GM23338 (cell line): ENCODE measurements at regions not wholly inside any gene's neighbourhood (a gene's known extent, or its start where the extent isn't known, plus 50 kb on each side); places are given as distances from the start of the nearest gene placed in this dataset.

Experiments used
- EZH2 ChIP-seq: fragments of 200-600 bp; sonication (generic); IDR thresholded peaks from one replicate; pipeline ENCODE4 v1.8.0; 2017; ENCODE audit warnings: antibody characterized with exemption, mild to moderate bottlenecking, low read depth; ENCODE audit not compliant: unreplicated experiment
- EZH2phosphoT487 ChIP-seq: fragments of 200-600 bp; sonication (generic); IDR thresholded peaks from one replicate; pipeline ENCODE4 v1.8.1; 2018; ENCODE audit warnings: antibody characterized with exemption; ENCODE audit not compliant: unreplicated experiment
- POLR2AphosphoS5 ChIP-seq: IDR thresholded peaks from 2 replicates; pipeline ENCODE4 v1.6.1; 2016; ENCODE audit warnings: antibody characterized with exemption, low read depth
- STAT1 ChIP-seq: IDR thresholded peaks from one replicate; pipeline ENCODE4 v1.6.1; 2016; ENCODE audit warnings: antibody characterized with exemption; ENCODE audit not compliant: unreplicated experiment
- TF ChIP-seq, protein P1 (sequence below), 2 experiments: fragments of 200-600 bp in 1 of 2; sonication (generic) in 1 of 2; conservative IDR thresholded peaks; 2 replicates each; pipeline versions ENCODE4 v1.5.1 to v1.6.1; 2016 to 2017; ENCODE audit warnings: antibody characterized with exemption in 2 of 2, low read depth in 2 of 2, mild to moderate bottlenecking in 2 of 2, moderate library complexity in 1 of 2
- TF ChIP-seq, protein P2 (sequence below): IDR thresholded peaks from 2 replicates; pipeline ENCODE4 v1.6.1; 2016; ENCODE audit warnings: antibody characterized with exemption
- TF ChIP-seq, protein P3 (sequence below): IDR thresholded peaks from one replicate; pipeline ENCODE4 v1.6.1; 2018; ENCODE audit warnings: antibody characterized with exemption; ENCODE audit not compliant: unreplicated experiment
- TF ChIP-seq, protein P4 (sequence below): fragments of 250-450 bp; sonication (Bioruptor Pico); IDR thresholded peaks from 2 replicates; pipeline ENCODE4 v1.5.0; 2020; ENCODE audit warnings: mild to moderate bottlenecking, moderate library complexity

DNA sequence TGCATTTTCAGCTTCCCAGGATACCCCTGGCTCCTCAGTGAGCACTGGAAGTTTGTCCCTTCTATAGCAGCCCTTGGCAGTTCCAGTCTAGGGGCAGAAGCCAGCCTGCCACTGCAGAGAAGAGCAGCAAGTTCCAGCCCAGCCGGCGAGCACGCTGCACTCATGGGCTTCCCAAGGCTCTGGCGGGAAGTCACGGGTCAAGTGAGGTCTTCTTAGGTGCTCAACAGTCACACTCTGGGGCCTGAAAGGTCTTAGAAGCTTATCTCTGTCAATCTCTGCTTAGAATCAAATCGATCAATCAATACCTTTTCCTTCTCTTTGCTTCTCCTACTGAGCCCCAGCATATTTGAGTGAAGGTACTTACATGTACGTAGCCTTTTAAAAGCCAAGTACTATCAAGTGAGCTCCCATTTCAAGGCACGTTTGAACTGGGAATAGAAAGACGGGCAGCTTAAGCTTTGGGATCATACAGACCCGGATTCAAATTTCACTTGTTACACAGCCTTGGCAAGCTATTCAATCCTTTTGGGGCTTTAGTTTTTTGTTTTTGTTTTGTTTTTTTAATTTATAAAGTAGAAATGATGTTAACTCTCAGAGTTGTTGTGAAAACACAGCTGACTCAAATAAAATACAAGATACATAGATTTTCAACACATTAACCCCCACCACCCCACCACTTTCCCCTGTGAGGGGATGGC lies 152.6 kb upstream of the KLF14 start:
- TF ChIP-seq EZH2phosphoT487 (no peak), EZH2 (no peak), POLR2AphosphoS5 (no peak), STAT1 (no peak)
- TF ChIP-seq, protein P1, sequence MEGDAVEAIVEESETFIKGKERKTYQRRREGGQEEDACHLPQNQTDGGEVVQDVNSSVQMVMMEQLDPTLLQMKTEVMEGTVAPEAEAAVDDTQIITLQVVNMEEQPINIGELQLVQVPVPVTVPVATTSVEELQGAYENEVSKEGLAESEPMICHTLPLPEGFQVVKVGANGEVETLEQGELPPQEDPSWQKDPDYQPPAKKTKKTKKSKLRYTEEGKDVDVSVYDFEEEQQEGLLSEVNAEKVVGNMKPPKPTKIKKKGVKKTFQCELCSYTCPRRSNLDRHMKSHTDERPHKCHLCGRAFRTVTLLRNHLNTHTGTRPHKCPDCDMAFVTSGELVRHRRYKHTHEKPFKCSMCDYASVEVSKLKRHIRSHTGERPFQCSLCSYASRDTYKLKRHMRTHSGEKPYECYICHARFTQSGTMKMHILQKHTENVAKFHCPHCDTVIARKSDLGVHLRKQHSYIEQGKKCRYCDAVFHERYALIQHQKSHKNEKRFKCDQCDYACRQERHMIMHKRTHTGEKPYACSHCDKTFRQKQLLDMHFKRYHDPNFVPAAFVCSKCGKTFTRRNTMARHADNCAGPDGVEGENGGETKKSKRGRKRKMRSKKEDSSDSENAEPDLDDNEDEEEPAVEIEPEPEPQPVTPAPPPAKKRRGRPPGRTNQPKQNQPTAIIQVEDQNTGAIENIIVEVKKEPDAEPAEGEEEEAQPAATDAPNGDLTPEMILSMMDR (conservative IDR thresholded peaks at IDR 0.05; ENCODE audit: low read depth in 2 of 2), result no peak
- TF ChIP-seq, protein P2, sequence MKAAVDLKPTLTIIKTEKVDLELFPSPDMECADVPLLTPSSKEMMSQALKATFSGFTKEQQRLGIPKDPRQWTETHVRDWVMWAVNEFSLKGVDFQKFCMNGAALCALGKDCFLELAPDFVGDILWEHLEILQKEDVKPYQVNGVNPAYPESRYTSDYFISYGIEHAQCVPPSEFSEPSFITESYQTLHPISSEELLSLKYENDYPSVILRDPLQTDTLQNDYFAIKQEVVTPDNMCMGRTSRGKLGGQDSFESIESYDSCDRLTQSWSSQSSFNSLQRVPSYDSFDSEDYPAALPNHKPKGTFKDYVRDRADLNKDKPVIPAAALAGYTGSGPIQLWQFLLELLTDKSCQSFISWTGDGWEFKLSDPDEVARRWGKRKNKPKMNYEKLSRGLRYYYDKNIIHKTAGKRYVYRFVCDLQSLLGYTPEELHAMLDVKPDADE, result no peak
- TF ChIP-seq, protein P3, sequence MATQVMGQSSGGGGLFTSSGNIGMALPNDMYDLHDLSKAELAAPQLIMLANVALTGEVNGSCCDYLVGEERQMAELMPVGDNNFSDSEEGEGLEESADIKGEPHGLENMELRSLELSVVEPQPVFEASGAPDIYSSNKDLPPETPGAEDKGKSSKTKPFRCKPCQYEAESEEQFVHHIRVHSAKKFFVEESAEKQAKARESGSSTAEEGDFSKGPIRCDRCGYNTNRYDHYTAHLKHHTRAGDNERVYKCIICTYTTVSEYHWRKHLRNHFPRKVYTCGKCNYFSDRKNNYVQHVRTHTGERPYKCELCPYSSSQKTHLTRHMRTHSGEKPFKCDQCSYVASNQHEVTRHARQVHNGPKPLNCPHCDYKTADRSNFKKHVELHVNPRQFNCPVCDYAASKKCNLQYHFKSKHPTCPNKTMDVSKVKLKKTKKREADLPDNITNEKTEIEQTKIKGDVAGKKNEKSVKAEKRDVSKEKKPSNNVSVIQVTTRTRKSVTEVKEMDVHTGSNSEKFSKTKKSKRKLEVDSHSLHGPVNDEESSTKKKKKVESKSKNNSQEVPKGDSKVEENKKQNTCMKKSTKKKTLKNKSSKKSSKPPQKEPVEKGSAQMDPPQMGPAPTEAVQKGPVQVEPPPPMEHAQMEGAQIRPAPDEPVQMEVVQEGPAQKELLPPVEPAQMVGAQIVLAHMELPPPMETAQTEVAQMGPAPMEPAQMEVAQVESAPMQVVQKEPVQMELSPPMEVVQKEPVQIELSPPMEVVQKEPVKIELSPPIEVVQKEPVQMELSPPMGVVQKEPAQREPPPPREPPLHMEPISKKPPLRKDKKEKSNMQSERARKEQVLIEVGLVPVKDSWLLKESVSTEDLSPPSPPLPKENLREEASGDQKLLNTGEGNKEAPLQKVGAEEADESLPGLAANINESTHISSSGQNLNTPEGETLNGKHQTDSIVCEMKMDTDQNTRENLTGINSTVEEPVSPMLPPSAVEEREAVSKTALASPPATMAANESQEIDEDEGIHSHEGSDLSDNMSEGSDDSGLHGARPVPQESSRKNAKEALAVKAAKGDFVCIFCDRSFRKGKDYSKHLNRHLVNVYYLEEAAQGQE, result no peak
- TF ChIP-seq, protein P4, sequence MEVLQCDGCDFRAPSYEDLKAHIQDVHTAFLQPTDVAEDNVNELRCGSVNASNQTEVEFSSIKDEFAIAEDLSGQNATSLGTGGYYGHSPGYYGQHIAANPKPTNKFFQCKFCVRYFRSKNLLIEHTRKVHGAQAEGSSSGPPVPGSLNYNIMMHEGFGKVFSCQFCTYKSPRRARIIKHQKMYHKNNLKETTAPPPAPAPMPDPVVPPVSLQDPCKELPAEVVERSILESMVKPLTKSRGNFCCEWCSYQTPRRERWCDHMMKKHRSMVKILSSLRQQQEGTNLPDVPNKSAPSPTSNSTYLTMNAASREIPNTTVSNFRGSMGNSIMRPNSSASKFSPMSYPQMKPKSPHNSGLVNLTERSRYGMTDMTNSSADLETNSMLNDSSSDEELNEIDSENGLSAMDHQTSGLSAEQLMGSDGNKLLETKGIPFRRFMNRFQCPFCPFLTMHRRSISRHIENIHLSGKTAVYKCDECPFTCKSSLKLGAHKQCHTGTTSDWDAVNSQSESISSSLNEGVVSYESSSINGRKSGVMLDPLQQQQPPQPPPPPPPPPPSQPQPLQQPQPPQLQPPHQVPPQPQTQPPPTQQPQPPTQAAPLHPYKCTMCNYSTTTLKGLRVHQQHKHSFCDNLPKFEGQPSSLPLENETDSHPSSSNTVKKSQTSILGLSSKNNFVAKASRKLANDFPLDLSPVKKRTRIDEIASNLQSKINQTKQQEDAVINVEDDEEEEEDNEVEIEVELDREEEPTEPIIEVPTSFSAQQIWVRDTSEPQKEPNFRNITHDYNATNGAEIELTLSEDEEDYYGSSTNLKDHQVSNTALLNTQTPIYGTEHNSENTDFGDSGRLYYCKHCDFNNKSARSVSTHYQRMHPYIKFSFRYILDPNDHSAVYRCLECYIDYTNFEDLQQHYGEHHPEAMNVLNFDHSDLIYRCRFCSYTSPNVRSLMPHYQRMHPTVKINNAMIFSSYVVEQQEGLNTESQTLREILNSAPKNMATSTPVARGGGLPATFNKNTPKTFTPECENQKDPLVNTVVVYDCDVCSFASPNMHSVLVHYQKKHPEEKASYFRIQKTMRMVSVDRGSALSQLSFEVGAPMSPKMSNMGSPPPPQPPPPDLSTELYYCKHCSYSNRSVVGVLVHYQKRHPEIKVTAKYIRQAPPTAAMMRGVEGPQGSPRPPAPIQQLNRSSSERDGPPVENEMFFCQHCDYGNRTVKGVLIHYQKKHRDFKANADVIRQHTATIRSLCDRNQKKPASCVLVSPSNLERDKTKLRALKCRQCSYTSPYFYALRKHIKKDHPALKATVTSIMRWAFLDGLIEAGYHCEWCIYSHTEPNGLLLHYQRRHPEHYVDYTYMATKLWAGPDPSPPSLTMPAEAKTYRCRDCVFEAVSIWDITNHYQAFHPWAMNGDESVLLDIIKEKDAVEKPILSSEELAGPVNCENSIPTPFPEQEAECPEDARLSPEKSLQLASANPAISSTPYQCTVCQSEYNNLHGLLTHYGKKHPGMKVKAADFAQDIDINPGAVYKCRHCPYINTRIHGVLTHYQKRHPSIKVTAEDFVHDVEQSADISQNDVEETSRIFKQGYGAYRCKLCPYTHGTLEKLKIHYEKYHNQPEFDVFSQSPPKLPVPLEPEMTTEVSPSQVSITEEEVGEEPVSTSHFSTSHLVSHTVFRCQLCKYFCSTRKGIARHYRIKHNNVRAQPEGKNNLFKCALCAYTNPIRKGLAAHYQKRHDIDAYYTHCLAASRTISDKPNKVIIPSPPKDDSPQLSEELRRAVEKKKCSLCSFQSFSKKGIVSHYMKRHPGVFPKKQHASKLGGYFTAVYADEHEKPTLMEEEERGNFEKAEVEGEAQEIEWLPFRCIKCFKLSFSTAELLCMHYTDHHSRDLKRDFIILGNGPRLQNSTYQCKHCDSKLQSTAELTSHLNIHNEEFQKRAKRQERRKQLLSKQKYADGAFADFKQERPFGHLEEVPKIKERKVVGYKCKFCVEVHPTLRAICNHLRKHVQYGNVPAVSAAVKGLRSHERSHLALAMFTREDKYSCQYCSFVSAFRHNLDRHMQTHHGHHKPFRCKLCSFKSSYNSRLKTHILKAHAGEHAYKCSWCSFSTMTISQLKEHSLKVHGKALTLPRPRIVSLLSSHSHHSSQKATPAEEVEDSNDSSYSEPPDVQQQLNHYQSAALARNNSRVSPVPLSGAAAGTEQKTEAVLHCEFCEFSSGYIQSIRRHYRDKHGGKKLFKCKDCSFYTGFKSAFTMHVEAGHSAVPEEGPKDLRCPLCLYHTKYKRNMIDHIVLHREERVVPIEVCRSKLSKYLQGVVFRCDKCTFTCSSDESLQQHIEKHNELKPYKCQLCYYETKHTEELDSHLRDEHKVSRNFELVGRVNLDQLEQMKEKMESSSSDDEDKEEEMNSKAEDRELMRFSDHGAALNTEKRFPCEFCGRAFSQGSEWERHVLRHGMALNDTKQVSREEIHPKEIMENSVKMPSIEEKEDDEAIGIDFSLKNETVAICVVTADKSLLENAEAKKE (CRISPR knock-in tag), result no peak
